Left lung (tissue), 4 donors: ENCODE measurements at regions not wholly inside any gene's neighbourhood (a gene's known extent, or its start where the extent isn't known, plus 50 kb on each side); places are given as distances from the start of the nearest gene placed in this dataset.

Experiments
- ATAC-seq: fragments of 200-7000 bp; cut with Tn5 transposase; one replicate; pipeline ENCODE4 v1.9.1; 2020; ENCODE audit warnings: moderate library complexity
- DNase-seq, 4 donors: peaks; one replicate each; pipeline ENCODE4 v3.0.0-alpha.2; 2013 to 2020
- H3K27ac ChIP-seq, 2 donors: fragments of 200-600 bp; sonication (generic) in 1 of 2; one replicate each; pipeline versions ENCODE4 v1.5.0 to v1.8.0; 2020 to 2021
- H3K27me3 ChIP-seq, 2 donors: fragments of 200-600 bp; sonication (generic) in 1 of 2; one replicate each; pipeline versions ENCODE4 v1.5.0 to v1.8.0; 2020 to 2021
- H3K36me3 ChIP-seq, 2 donors: fragments of 200-600 bp; sonication (generic) in 1 of 2; one replicate each; pipeline versions ENCODE4 v1.5.0 to v1.8.0; 2020 to 2021
- H3K4me1 ChIP-seq, 2 donors: fragments of 200-600 bp; one replicate each; pipeline ENCODE4 v1.8.0; 2021
- H3K4me3 ChIP-seq, 2 donors: fragments of 200-600 bp; sonication (generic) in 1 of 2; one replicate each; pipeline versions ENCODE4 v1.5.0 to v1.8.0; 2020 to 2021; ENCODE audit warnings: mild to moderate bottlenecking in 1 of 2
- H3K9me3 ChIP-seq, 2 donors: fragments of 200-600 bp; sonication (generic) in 1 of 2; one replicate each; pipeline versions ENCODE4 v1.5.0 to v1.8.0; 2020 to 2021
- intact Hi-C, 2 donors: fragments of 100-400 bp; cut with DNase I; formaldehyde crosslinking; loops; one replicate each; pipeline versions ENCODE4 v1.11.2 to v1.14.2; 2022
- TF ChIP-seq, protein P1 (sequence below), 2 donors: fragments of 200-600 bp; sonication (generic) in 1 of 2; IDR thresholded peaks; one replicate each; pipeline versions ENCODE4 v1.5.0 to v1.8.0; 2021; ENCODE audit warnings: antibody characterized with exemption in 2 of 2
- donor health status: DM: no; HTN: yes; CAD: no.
- donor health status: DM: no; HTN: no; CAD: no.

DNA sequence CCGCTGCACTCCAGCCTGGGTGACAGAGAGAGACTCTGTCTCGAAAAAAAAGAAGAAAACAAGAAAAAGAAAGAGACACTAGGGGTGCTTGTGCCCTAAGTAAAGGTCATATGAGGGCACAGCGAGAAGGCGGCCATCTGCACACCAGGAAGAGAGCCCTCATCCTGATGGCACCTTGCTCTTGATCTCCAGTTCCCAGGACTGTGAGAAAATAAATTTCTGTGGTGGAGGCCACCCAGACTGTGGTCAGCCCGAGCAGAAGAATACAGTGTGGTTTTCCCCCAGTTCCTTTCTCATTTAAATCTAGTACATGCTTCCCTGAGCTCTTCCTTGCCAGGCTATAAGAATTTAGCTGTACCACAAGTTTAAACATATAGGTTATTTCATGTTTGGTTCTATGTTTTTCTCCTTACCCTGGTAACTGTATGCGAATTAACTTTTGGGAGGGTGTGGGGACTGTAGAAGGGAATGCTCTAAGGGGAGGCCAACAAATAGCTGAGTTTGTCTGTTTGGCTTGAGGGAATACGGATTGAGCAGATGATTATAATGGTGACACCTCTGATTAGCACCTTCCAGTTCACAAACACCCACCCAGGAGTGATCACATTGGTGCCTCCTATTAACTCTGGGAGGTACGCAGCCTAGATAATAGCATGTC lies 119.6 kb upstream of the ERRFI1 start:
- Histone ChIP-seq H3K4me1 (no peaks in the 10 kb centered on the region), H3K4me3 (no peak overlapping the region), H3K27me3 (no peaks in the 10 kb centered on the region), H3K27ac (no peak overlapping the region), H3K36me3 (no peaks in the 10 kb centered on the region), H3K9me3 (no peaks in the 10 kb centered on the region)
- TF ChIP-seq, protein P1, sequence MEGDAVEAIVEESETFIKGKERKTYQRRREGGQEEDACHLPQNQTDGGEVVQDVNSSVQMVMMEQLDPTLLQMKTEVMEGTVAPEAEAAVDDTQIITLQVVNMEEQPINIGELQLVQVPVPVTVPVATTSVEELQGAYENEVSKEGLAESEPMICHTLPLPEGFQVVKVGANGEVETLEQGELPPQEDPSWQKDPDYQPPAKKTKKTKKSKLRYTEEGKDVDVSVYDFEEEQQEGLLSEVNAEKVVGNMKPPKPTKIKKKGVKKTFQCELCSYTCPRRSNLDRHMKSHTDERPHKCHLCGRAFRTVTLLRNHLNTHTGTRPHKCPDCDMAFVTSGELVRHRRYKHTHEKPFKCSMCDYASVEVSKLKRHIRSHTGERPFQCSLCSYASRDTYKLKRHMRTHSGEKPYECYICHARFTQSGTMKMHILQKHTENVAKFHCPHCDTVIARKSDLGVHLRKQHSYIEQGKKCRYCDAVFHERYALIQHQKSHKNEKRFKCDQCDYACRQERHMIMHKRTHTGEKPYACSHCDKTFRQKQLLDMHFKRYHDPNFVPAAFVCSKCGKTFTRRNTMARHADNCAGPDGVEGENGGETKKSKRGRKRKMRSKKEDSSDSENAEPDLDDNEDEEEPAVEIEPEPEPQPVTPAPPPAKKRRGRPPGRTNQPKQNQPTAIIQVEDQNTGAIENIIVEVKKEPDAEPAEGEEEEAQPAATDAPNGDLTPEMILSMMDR (IDR thresholded peaks at IDR 0.05): no peak
- intact Hi-C loops: no loop called here
- ATAC-seq (no peak), DNase-seq (no peak)

DNA sequence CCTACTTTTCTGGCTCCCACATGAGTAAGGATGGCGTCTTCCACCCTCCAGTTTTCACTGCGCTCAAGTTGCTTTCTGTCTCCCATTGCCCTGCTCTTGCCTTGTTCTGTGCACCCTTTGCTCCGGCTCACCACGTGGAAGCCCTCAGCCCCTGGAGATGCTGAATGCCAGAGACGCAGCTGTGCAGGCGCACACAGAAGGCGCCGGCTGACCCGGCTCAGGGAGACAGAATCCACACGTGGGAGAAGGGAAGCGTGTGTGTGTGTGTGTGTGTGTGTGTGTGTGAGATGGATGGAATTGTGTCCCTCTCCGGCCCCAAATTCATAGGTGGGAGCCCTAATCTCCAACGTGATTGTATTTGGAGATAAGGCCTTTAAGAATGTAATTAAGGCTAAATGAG lies 118.2 kb upstream of the ERRFI1 start:
- no peaks in the 10 kb centered on the region for H3K27me3 ChIP-seq
- no peaks in the 10 kb centered on the region for H3K36me3 ChIP-seq
- no peaks in the 10 kb centered on the region for H3K9me3 ChIP-seq
- TF ChIP-seq, protein P1 (IDR thresholded peaks at IDR 0.05): no peak
- H3K4me3 ChIP-seq: no peak overlapping the region
- ATAC-seq: no peak
- H3K4me1 ChIP-seq: no peaks in the 10 kb centered on the region
- H3K27ac ChIP-seq: no peak overlapping the region
- intact Hi-C loops: no loop called here
- DNase-seq: no peak

DNA sequence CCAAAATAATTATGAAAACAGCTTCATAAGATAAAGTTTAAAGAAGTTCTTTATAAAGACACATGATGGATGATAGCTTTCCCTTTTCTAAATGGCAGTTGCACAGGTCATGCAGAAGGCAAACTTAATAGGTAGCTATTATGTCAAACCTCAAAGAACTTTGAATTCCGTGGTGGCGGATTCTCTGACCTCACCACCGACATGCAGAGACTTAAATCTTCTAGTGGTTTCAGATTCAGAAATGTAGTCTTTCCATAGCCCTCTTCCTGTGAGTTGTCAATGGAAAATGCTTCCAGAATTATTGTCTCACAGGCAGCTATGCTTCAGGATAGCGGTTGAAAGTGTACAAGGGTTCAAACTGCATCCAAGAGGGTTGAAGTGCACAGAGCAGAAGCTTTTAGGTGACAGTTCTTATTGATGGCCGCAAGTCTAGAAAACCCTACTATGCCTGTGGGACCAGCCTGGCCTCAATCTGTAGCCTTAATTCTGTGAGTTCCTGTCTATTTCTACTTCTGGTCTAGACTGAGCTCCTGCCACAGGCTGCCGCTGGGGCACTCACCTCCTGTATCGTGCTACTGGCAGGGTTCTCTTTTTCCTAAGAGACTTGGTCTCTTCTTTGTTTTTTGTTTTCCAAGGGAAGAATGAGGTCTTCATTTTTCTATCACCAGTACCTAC lies 117.0 kb upstream of the ERRFI1 start:
- DNase-seq (no peak), ATAC-seq (no peak)
- intact Hi-C loops: no loop called here
- no peak overlapping the region for H3K27ac ChIP-seq
- no peaks in the 10 kb centered on the region for H3K27me3 ChIP-seq
- no peaks in the 10 kb centered on the region for H3K9me3 ChIP-seq
- no peaks in the 10 kb centered on the region for H3K36me3 ChIP-seq
- TF ChIP-seq, protein P1 (IDR thresholded peaks at IDR 0.05): no peak
- no peaks in the 10 kb centered on the region for H3K4me1 ChIP-seq
- no peak overlapping the region for H3K4me3 ChIP-seq

DNA sequence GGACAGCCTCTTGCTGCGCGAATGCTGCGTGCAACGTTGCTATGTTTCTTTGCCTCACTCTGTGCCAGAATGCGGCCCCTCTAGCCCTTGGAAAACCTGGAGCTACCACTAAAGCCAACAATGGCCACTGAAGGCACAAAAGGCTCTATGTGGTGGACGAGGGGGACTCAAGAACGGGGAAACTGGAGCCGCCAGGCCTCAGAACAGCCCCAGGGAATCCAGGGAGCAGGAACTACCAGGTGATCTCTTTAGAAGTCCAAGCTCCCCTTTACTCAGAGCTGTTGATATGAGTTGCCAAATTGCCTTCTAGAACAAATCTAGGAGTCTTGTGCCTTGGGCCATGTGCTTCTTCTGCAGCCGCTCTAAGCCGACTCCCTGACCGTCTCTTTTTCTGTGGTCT lies 113.8 kb upstream of the ERRFI1 start:
- no peak overlapping the region for H3K27ac ChIP-seq
- DNase-seq: no peak
- ATAC-seq: no peak
- no peaks in the 10 kb centered on the region for H3K36me3 ChIP-seq
- no peak overlapping the region for H3K4me3 ChIP-seq
- no peaks in the 10 kb centered on the region for H3K9me3 ChIP-seq
- H3K4me1 ChIP-seq: no peaks in the 10 kb centered on the region
- H3K27me3 ChIP-seq: peaks cover 0 to 6% of the 10 kb centered on the region in 2 donors
- TF ChIP-seq, protein P1 (IDR thresholded peaks at IDR 0.05): no peak
- intact Hi-C loops: no loop called here

DNA sequence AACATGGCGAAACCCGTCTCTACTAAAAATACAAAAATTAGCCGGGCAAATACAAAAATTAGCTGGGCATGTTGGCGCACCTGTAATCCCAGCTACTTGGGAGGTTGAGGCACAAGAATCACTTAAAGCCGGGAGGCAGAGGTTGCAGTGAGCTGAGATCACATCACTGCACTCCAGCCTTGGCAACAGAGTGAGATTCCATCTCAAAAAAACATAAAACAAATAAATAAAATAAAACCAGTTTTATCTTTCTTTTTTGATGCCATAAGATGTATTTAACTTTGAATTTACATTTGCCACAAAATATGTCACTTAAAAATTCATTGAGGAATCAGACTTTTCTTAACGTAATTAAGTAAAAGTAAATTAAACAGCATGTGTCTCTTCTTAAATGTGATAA lies 113.3 kb upstream of the ERRFI1 start:
- no peak for DNase-seq
- intact Hi-C loops: no loop called here
- ATAC-seq: no peak
- Histone ChIP-seq H3K27ac (no peak overlapping the region), H3K4me3 (no peak overlapping the region), H3K36me3 (no peaks in the 10 kb centered on the region), H3K9me3 (no peaks in the 10 kb centered on the region), H3K4me1 (peaks cover 0 to 2% of the 10 kb centered on the region in 2 donors), H3K27me3 (peaks cover 0 to 11% of the 10 kb centered on the region in 2 donors)
- TF ChIP-seq, protein P1 (IDR thresholded peaks at IDR 0.05): no peak
